Epithelial cell of esophagus (primary cell): ENCODE measurements at regions not wholly inside any gene's neighbourhood (a gene's known extent, or its start where the extent isn't known, plus 50 kb on each side); places are given as distances from the start of the nearest gene placed in this dataset.

Experiments used
- DNase-seq: peaks from one replicate; pipeline ENCODE4 v3.0.0; 2010; ENCODE audit warnings: low read depth
- H3K4me3 ChIP-seq: 2 replicates; pipeline ENCODE4 v1.5.1; 2011; ENCODE audit warnings: mild to moderate bottlenecking, low read length, control low read depth
- TF ChIP-seq, protein P1 (sequence below): IDR thresholded peaks from 2 replicates; pipeline ENCODE4 v1.5.1; 2011; ENCODE audit warnings: low read depth, mild to moderate bottlenecking, low read length, control low read depth, inconsistent platforms; ENCODE audit not compliant: insufficient read depth; ENCODE audit errors: missing control alignments

DNA sequence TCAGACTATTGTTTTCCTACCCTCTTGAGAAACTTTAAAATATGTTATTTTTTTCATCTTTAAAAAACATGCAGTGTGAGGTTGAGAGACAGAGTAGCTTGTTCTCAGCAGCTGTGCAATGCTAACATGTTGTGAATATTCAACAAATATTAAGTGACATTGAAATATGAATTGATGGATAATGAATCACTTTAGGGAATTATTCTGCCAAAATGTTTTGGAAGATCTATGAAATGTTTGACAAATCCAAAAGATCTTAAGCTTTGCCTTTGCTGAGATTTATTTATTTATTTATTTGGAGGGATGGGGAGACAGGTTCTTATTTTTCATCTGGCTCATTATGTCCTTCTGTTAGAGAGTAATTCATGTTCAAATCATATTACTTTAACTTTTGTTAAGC, 680.1 kb upstream of the CXADR start:
- no peak overlapping the region for H3K4me3 ChIP-seq
- DNase-seq = no peak
- TF ChIP-seq, protein P1, sequence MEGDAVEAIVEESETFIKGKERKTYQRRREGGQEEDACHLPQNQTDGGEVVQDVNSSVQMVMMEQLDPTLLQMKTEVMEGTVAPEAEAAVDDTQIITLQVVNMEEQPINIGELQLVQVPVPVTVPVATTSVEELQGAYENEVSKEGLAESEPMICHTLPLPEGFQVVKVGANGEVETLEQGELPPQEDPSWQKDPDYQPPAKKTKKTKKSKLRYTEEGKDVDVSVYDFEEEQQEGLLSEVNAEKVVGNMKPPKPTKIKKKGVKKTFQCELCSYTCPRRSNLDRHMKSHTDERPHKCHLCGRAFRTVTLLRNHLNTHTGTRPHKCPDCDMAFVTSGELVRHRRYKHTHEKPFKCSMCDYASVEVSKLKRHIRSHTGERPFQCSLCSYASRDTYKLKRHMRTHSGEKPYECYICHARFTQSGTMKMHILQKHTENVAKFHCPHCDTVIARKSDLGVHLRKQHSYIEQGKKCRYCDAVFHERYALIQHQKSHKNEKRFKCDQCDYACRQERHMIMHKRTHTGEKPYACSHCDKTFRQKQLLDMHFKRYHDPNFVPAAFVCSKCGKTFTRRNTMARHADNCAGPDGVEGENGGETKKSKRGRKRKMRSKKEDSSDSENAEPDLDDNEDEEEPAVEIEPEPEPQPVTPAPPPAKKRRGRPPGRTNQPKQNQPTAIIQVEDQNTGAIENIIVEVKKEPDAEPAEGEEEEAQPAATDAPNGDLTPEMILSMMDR = no peak

DNA sequence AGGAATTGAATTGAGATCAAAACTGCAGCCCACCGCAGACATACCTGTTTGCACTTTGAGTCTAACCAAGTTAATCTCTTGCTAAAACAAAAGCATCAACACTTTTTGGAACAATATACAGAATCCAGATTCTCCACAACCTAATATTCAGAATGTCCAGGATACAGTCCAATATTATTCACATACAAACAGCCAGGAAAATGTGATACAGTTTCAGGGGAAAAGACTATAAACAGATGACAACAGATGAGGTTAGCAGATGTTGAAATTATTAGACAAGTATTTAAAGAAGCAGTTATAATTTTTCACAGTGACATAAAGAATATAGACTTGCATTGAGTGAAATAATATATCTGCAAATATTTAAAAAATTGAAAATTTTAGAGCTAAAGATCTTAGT, 678.1 kb upstream of the CXADR start:
- H3K4me3 ChIP-seq = no peak overlapping the region
- DNase-seq = no peak
- TF ChIP-seq, protein P1 = no peak

DNA sequence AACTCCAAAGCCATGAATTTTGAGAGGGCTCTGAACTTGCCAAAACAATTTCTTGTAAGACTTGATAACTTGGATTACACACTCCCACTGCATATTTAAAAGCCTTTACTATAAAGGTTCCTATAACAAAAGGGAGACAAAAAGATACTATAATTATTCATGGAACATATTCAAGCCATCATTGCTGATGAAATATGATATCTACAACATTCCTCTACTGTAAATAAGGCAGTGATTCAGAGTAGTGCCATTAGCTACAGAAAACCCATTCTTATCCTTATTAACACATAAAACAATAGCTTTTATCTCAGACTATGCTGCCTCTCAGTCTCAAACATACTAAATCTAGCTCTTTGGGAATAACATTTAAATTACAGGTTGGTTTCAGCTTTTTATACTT, 675.5 kb upstream of the CXADR start:
- H3K4me3 ChIP-seq = no peak overlapping the region
- TF ChIP-seq, protein P1 = no peak
- no peak for DNase-seq

DNA sequence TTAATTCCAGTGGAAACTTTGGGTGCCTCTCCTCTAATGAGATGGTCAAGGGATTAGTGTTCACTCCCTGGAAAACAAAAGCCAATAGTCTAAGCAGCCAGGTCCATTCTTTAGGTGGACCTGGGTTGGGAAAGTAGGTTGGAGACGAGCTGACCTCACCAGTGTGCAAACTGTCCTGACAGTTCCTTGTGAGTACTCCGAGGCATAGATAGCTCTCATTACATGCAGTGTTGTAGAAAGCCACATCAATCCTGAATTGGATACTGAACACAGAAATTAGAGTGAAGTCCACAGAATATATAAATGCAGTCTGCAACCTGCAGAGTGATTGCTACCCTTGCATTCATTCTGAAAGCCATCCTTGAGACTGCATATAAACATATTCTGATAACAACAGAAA, 675.1 kb upstream of the CXADR start:
- no peak overlapping the region for H3K4me3 ChIP-seq
- no peak for DNase-seq
- TF ChIP-seq, protein P1 = no peak

DNA sequence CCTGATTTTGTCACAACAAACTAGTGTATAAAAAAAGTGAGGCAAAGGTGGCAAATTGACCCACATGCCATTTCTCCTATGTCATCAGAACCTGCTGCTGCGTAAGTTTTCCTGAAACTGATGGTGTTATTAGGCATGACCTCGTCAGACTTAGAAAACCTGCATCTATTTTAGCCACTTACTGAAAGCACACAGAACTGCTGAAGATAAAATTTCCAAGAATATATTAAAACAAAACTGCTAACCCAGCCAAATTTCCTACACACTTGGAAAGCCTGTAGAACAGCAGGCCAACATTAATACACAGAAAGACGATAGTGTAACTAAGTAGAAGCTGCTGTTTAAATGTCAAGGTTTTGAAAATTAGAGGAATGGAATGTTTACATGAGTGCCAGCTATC, 674.5 kb upstream of the CXADR start:
- peak; percentile 2 for DNase-seq
- TF ChIP-seq, protein P1 = no peak
- no peak overlapping the region for H3K4me3 ChIP-seq

DNA sequence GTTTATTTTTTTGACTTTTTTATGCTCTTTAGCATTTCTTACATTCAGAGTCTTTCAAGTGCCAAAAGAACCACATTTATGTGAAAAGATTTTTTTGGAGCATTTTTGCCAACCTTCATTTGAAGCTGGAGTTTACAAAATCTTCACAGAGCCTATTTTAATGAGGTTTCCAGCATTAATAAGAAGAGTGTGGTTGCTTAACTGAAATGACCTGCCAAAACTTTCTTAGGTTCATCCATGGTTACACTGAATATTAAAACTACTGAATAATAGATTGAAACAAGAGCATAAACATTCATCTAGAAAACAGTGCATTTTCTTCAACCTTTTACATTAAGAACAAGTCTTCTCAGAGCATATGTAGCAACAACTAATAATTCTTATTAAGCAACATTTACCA, 672.3 kb upstream of the CXADR start:
- DNase-seq = no peak
- TF ChIP-seq, protein P1 = no peak
- no peak overlapping the region for H3K4me3 ChIP-seq

DNA sequence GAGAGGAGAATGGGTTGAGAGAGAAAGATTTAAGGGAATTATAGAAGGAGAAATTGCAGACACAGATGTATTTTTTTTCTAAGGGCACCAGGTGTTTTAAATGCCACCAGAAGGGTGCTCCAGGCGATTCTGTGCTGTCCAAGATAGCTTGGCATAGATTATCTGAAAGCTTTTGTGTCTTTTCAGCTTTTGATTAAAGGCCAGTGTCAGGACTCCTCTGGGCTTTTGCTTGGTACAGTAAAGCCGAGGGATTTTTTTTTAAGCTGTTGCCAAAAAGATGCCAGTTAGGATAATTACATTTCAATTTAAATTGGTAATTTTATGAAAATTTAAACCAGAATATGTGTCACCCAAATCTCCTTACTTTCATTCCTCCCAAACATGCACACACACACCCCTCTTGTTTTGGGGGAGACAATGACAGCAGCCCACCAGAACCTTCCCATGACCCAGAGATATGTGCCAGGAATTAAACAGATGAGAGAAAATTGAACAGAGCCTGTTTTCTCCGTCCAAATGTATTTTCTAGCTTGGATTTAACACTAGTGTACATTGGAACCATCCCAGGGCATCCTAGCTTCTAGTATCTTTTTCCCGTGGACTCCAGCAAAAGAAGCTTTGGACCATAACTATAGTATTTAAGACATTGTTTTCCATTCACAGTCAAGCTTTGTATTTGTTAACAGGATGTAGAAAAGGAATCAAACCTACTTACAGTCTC, 670.7 kb upstream of the CXADR start:
- no peak for DNase-seq
- no peak overlapping the region for H3K4me3 ChIP-seq
- TF ChIP-seq, protein P1 = no peak
